Prostate gland (tissue), 2 donors: ENCODE measurements at regions not wholly inside any gene's neighbourhood (a gene's known extent, or its start where the extent isn't known, plus 50 kb on each side); places are given as distances from the start of the nearest gene placed in this dataset.

Source experiments
- CTCF ChIP-seq, 4 experiments: fragments of 200-600 bp in 2 of 4; fragments of 450-650 bp in 2 of 4; sonication (generic) in 2 of 4; IDR thresholded peaks; 1 replicate in 3 of 4; 2 replicates in 1 of 4; pipeline ENCODE4 v1.5.1; 2016 to 2019; ENCODE audit warnings: antibody characterized with exemption in 4 of 4, mild to moderate bottlenecking in 2 of 4, moderate library complexity in 2 of 4
- POLR2A ChIP-seq: fragments of 450-650 bp; IDR thresholded peaks from one replicate; pipeline ENCODE4 v1.6.1; 2016; ENCODE audit warnings: antibody characterized with exemption, mild to moderate bottlenecking
- POLR2AphosphoS5 ChIP-seq: sonication (generic); formaldehyde crosslinking; IDR thresholded peaks from one replicate; pipeline ENCODE4 v1.6.1; 2017; ENCODE audit warnings: antibody characterized with exemption

GRCh38 chr1:30319765-30320580 is 403.4 kb downstream of the MATN1 start:
- TF ChIP-seq POLR2A (no peak), CTCF (IDR thresholded peaks at IDR 0.05) (no peak), POLR2AphosphoS5 (no peak)
